HG03139 (cell line): ENCODE measurements at regions not wholly inside any gene's neighbourhood (a gene's known extent, or its start where the extent isn't known, plus 50 kb on each side); places are given as distances from the start of the nearest gene placed in this dataset.
"Not testable (repeated sequence)": the region's sequence is repeated elsewhere in the genome, so short reads cannot be mapped to it uniquely, and the experiment has no call there.

Experiments used
- ATAC-seq: cut with Tn5 transposase; IDR thresholded peaks from one replicate; pipeline ENCODE4 v1.9.1; 2021; ENCODE audit not compliant: unreplicated experiment

- no peak for ATAC-seq
Observed at GRCh38 chr20:60768216-60768615, 483.8 kb upstream of the CDH4 start.

DNA sequence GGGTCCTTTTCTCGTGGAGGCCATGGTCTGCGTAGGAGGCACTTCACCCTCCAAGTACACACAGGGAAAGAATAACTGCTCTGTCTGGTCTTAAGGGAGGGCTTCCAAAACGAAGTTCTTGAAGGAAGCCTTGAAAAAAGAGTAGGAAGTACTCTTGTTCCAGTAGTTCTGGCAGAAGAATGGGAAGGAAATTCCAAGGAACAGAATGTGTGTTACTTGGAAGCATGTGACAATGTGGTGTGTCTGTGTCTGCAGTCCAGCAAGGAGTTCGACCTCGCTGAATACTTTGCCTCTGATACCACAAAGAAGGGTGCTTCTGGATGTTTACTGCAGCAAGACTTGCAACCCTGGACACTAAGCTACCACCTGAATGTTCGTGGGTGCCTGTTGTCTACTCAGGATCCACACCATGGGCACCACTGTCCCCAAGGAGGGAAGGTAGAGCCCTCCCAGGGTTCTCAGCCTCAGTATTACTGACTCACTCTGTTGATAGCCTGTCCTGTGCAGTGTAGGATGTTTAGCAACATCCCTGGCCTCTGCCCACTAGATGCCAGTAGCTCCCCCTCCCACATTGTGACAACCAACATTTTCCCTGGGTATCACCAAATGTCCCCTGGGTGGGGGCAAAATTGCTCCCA lies 471.6 kb upstream of the CDH4 start:
- ATAC-seq: no peak

DNA sequence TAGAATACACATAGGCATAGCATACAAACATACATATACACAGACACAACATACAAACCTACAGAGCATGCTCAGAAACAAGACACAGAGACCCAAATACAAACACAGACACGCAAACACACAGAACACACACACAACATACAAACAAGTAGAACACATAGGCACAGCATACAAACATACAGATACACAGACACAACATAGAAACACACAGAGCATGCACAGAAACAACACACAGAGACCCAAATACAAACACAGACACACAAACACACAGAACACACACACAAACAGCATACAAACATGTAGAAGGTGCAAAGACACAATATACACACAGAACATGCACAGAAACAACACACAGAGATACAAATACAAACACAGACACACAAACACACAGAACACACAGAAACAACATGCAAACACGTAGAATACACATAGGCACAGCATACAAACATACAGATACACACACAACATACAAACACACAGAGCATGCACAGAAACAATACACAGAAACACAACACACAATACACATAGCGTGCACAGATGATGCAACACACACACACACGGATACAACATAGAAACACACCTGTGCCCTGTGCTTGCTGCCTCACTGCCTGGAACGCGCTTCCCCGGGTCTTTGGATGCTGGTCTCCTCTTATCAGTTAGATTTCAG lies 469.0 kb upstream of the CDH4 start:
- no peak for ATAC-seq

DNA sequence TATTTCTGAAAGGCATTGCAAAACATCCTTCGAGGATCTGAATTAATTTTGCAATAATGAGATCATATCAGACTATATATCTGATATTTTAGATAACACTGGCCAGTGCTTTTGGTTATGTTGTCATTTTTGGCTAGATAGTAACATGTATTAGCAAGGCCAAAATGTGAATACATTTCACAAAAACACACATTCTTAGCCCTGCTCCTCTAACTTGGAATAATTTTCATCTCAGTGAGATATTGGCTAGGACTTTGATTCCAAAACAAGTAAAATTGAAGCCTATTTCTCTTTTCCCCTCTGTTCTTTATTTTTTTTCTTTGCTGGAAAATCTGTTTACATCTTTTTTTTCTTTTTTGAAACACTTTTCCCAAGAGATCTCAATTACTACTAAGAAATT lies 466.8 kb upstream of the CDH4 start:
- no peak for ATAC-seq

- no peak for ATAC-seq
Observed at GRCh38 chr20:60785785-60786184, 466.3 kb upstream of the CDH4 start.

- ATAC-seq: no peak
Observed at GRCh38 chr20:60786686-60787217, 465.3 kb upstream of the CDH4 start.

GRCh38 chr20:60787276-60787675 lies 464.8 kb upstream of the CDH4 start:
- no peak for ATAC-seq

- ATAC-seq: no peak
Observed at GRCh38 chr20:60788070-60788469, 464.0 kb upstream of the CDH4 start.

GRCh38 chr20:60789399-60789798 lies 462.7 kb upstream of the CDH4 start:
- no peak for ATAC-seq

- not testable (repeated sequence) for ATAC-seq
Observed at GRCh38 chr20:60790339-60790738, 461.7 kb upstream of the CDH4 start.

DNA sequence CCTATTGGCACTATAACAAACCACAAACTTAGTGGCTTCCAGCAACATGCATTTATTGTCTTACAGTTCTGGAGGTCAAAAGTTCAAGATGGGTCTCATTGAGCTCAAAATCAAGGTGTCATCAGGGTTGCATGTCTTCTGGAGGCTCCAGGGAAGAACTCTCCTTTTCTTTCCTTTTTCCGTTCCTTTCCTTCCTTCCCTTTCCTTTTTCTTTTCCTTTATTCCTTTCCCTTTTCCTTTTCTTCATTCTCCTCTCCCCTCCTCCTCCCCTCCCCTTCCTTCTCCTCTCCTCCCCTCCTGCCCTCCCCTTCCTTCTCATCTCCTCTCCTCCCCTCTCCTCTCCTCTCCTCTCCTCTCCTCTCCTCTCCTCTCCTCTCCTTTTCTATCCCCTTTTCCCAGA lies 460.2 kb upstream of the CDH4 start:
- ATAC-seq: no peak

- no peak for ATAC-seq
Observed at GRCh38 chr20:60792941-60793340, 459.1 kb upstream of the CDH4 start.

- ATAC-seq: no peak
Observed at GRCh38 chr20:60794674-60795073, 457.4 kb upstream of the CDH4 start.

GRCh38 chr20:60795651-60796050 lies 456.4 kb upstream of the CDH4 start:
- ATAC-seq: no peak

DNA sequence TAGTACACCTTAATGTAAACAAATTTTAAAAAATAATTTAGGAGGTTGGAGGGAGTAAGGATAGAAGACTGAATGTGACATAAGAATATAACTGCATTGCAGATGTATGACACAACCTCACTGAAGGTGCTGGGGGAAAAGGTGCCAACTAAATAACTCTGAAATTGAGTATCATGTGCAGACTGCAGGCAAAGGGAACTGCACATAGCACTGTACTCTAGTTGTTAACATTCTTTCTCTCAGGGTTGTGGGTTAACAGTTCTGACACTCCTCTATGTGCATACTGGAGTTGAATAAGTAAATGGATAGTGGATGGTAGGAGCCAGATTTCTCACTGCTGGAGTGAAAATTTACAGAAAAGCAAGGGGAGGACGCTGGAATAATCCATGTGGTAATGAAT lies 451.9 kb upstream of the CDH4 start:
- no peak for ATAC-seq

- ATAC-seq: no peak
Observed at GRCh38 chr20:60802676-60803075, 449.4 kb upstream of the CDH4 start.

DNA sequence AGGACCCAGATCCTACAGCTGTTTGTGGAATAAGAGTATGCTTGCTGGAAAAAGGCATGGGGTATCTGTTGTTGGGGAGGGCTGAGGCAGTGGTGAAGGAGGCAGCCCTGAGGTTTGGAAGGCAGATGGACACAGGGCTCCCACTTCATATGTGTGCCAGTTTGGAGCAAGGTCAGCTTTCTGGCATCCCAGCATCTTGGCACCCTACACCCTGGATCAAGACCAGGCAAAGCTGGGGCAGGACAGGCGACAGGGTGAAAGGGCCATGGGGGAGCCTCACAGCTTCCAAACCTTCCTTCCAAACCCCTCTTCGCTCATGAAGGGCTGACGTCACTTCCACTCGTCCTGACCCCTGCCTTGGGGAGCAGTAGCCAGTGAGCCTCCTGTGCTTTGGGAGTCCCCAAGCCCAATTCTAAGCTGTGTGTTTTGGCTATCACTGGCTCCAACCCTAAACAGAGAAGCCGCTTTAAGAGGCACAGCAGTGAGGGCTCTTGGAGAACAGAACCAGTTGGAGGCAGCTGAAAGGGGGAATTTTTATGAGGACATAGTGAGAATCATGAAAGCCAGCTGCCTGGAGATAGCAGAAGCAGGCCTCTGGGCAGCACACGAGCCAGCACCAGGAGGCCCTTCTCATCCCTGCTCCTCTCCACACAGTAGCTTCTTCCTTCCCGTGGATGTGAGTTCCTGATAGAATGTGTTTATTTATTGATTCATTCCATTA lies 448.6 kb upstream of the CDH4 start:
- ATAC-seq: no peak

- ATAC-seq: no peak
Observed at GRCh38 chr20:60804240-60804917, 447.7 kb upstream of the CDH4 start.

DNA sequence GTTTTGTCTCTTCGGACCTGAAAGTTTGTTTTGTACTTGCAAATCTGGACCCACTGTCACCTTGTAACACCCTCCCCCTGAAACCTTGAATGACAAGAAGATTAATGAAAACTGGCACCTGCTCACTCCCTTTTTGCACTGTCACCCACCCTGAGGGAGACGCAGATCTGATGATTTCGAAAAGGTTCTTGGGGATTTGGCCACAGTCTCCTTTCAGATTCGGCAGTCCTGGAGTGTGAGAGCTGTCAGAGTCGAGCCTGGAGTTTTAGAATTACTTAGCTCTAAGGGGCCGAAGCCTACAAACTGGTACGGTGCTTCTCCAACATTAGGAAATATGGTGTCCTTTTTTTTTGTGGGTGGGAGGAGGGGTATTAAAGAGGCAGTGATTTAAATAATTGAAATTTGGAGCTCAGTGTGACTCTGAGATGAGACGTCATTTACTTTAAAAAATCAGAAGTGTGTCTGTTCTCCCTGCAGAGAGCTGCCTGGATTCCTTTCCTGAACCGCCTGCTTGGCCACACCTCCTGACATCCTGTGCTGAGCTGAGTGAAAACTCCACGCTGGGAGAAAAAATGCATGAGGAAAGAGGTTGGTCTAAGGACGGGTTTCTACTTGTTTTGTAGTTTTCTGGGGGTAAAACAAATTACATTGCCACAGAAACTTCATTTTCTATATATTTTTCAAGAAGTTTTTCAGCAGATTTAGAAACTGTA lies 447.0 kb upstream of the CDH4 start:
- ATAC-seq: no peak

DNA sequence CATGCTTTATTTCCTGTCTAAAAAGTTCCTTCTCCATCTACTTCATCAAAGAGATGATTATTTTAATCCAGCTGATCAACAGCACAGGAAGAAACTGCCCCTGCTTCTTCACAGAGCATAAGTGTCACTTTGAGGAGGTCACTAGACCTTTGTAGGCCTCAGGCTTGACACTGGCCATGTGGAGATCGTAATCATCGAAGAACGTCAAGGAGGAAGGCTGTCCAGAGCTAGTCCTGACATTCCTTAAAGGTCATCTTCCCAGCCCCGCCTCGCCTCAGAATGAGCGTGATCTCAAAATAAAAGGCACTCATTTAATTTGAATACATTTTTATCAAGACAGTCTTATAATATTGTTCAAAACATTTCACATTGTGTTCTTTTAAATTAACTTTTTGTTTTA lies 445.7 kb upstream of the CDH4 start:
- ATAC-seq: no peak

DNA sequence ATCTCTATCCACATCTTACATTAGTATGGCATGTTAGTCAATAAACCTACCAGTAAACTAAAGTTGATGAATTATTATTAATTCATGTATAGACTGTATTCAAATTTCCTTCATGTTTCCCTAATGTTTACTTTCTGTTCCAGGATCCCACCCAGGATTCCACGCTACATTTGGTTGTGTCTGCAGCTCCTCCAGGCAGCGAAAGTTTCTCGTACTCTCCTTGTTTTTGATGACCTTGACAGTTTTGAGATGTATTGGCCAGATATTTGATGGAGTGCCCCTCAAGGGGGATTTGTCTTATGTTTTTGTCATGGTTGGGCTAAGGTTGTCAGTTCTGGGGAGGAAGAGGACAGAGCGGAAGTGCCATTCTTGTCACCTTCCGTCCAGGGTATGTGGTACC lies 445.2 kb upstream of the CDH4 start:
- ATAC-seq: no peak
